Stomach smooth muscle (tissue), 2 donors: ENCODE measurements at regions not wholly inside any gene's neighbourhood (a gene's known extent, or its start where the extent isn't known, plus 50 kb on each side); places are given as distances from the start of the nearest gene placed in this dataset.

Source experiments
- H3K27ac ChIP-seq: one replicate; pipeline ENCODE4 v1.7.0; 2013; ENCODE audit warnings: mild to moderate bottlenecking, low read length, inconsistent platforms
- H3K27me3 ChIP-seq, 2 donors: one replicate each; pipeline ENCODE4 v1.7.0; 2013; ENCODE audit warnings: low read length in 2 of 2; ENCODE audit not compliant: insufficient read depth in 2 of 2, control insufficient read depth in 1 of 2
- H3K36me3 ChIP-seq, 2 donors: one replicate each; pipeline ENCODE4 v1.7.0; 2013; ENCODE audit warnings: low read length in 2 of 2; ENCODE audit not compliant: control insufficient read depth in 2 of 2, insufficient read depth in 2 of 2
- H3K4me1 ChIP-seq: one replicate; pipeline ENCODE4 v1.7.0; 2013; ENCODE audit warnings: low read length; ENCODE audit not compliant: control insufficient read depth, insufficient read depth
- H3K4me3 ChIP-seq, 2 donors: one replicate each; pipeline ENCODE4 v1.7.0; 2013; ENCODE audit warnings: low read length in 2 of 2
- H3K9ac ChIP-seq, 2 donors: one replicate each; pipeline ENCODE4 v1.7.0; 2013; ENCODE audit warnings: low read length in 2 of 2, mild to moderate bottlenecking in 1 of 2
- H3K9me3 ChIP-seq, 2 donors: one replicate each; pipeline ENCODE4 v1.7.0; 2013; ENCODE audit warnings: low read length in 2 of 2; ENCODE audit not compliant: control insufficient read depth in 2 of 2
- donor health status: healthy.
- donor health status: Pancreatic carcinoma.

- H3K9me3 ChIP-seq: no peaks in the 10 kb centered on the region
- no peaks in the 10 kb centered on the region for H3K4me1 ChIP-seq
- no peaks in the 10 kb centered on the region for H3K36me3 ChIP-seq
- H3K4me3 ChIP-seq: no peak overlapping the region
- H3K27ac ChIP-seq: no peak overlapping the region
- H3K9ac ChIP-seq: no peak overlapping the region
- H3K27me3 ChIP-seq: no peaks in the 10 kb centered on the region
These were observed 78.7 kb upstream of the LAPTM4A start for GRCh38 chr2:20130160-20130560.

- Histone ChIP-seq H3K27ac (no peak overlapping the region), H3K36me3 (no peaks in the 10 kb centered on the region), H3K4me3 (no peak overlapping the region), H3K9ac (no peak overlapping the region), H3K27me3 (no peaks in the 10 kb centered on the region), H3K4me1 (no peaks in the 10 kb centered on the region), H3K9me3 (no peaks in the 10 kb centered on the region)
These were observed 78.1 kb upstream of the LAPTM4A start for GRCh38 chr2:20129331-20130159.

GRCh38 chr2:20128506-20129330, 77.3 kb upstream of the LAPTM4A start:
- Histone ChIP-seq H3K27ac (no peak overlapping the region), H3K27me3 (no peaks in the 10 kb centered on the region), H3K9me3 (no peaks in the 10 kb centered on the region), H3K4me3 (no peak overlapping the region), H3K9ac (no peak overlapping the region), H3K4me1 (no peaks in the 10 kb centered on the region), H3K36me3 (no peaks in the 10 kb centered on the region)

- Histone ChIP-seq H3K27me3 (no peaks in the 10 kb centered on the region), H3K9ac (no peak overlapping the region), H3K4me1 (no peaks in the 10 kb centered on the region), H3K36me3 (no peaks in the 10 kb centered on the region), H3K27ac (no peak overlapping the region), H3K4me3 (no peak overlapping the region), H3K9me3 (no peaks in the 10 kb centered on the region)
These were observed 75.0 kb upstream of the LAPTM4A start for GRCh38 chr2:20126469-20126868.

GRCh38 chr2:20126040-20126439, 74.6 kb upstream of the LAPTM4A start:
- H3K9ac ChIP-seq: no peak overlapping the region
- no peaks in the 10 kb centered on the region for H3K36me3 ChIP-seq
- H3K4me1 ChIP-seq: no peaks in the 10 kb centered on the region
- no peak overlapping the region for H3K27ac ChIP-seq
- H3K4me3 ChIP-seq: no peak overlapping the region
- H3K27me3 ChIP-seq: no peaks in the 10 kb centered on the region
- no peaks in the 10 kb centered on the region for H3K9me3 ChIP-seq

GRCh38 chr2:20125616-20126015, 74.2 kb upstream of the LAPTM4A start:
- Histone ChIP-seq H3K9ac (no peak overlapping the region), H3K27me3 (no peaks in the 10 kb centered on the region), H3K27ac (no peak overlapping the region), H3K9me3 (no peaks in the 10 kb centered on the region), H3K4me3 (no peak overlapping the region), H3K4me1 (no peaks in the 10 kb centered on the region), H3K36me3 (no peaks in the 10 kb centered on the region)

GRCh38 chr2:20125164-20125563, 73.7 kb upstream of the LAPTM4A start:
- Histone ChIP-seq H3K4me3 (no peak overlapping the region), H3K27me3 (no peaks in the 10 kb centered on the region), H3K27ac (no peak overlapping the region), H3K9me3 (no peaks in the 10 kb centered on the region), H3K4me1 (no peaks in the 10 kb centered on the region), H3K36me3 (no peaks in the 10 kb centered on the region), H3K9ac (no peak overlapping the region)

GRCh38 chr2:20123871-20124594, 72.6 kb upstream of the LAPTM4A start:
- H3K4me1 ChIP-seq: no peaks in the 10 kb centered on the region

GRCh38 chr2:20122864-20123263, 71.4 kb upstream of the LAPTM4A start:
- no peaks in the 10 kb centered on the region for H3K4me1 ChIP-seq
- no peak overlapping the region for H3K9ac ChIP-seq
- no peak overlapping the region for H3K27ac ChIP-seq
- no peaks in the 10 kb centered on the region for H3K27me3 ChIP-seq
- H3K36me3 ChIP-seq: no peaks in the 10 kb centered on the region
- H3K4me3 ChIP-seq: no peak overlapping the region
- no peaks in the 10 kb centered on the region for H3K9me3 ChIP-seq

More at GRCh38 chr2:20123871-20124594, 72.6 kb upstream of the LAPTM4A start:
- Histone ChIP-seq H3K36me3 (no peaks in the 10 kb centered on the region), H3K9me3 (no peaks in the 10 kb centered on the region), H3K27ac (no peak overlapping the region), H3K9ac (no peak overlapping the region), H3K4me3 (no peak overlapping the region), H3K27me3 (no peaks in the 10 kb centered on the region)

GRCh38 chr2:20120569-20121416, 69.4 kb upstream of the LAPTM4A start:
- Histone ChIP-seq H3K36me3 (no peaks in the 10 kb centered on the region), H3K4me3 (no peak overlapping the region), H3K9me3 (no peaks in the 10 kb centered on the region), H3K27ac (no peak overlapping the region), H3K27me3 (no peaks in the 10 kb centered on the region), H3K9ac (no peak overlapping the region), H3K4me1 (no peaks in the 10 kb centered on the region)
